Loucy (cell line): ENCODE measurements at regions not wholly inside any gene's neighbourhood (a gene's known extent, or its start where the extent isn't known, plus 50 kb on each side); places are given as distances from the start of the nearest gene placed in this dataset.

ENCODE experiments used
- H2AFZ ChIP-seq: fragments of 200-600 bp; sonication (generic); 2 replicates; pipeline ENCODE4 v1.6.0; 2016; ENCODE audit warnings: antibody characterized with exemption, mild to moderate bottlenecking, low read length, moderate library complexity
- H3F3A ChIP-seq: fragments of 200-600 bp; 2 replicates; pipeline ENCODE4 v1.6.0; 2016; ENCODE audit warnings: antibody characterized with exemption, low read depth, mild to moderate bottlenecking
- H3K27me3 ChIP-seq: fragments of 200-600 bp; sonication (generic); 2 replicates; pipeline ENCODE4 v1.6.1; 2014; ENCODE audit warnings: low read length, mild to moderate bottlenecking; ENCODE audit not compliant: insufficient read depth, poor library complexity, severe bottlenecking
- H3K36me3 ChIP-seq: fragments of 200-600 bp; sonication (generic); 2 replicates; pipeline ENCODE4 v1.6.1; 2016; ENCODE audit warnings: low read length; ENCODE audit not compliant: insufficient read depth
- H3K4me1 ChIP-seq: fragments of 200-600 bp; sonication (generic); 2 replicates; pipeline ENCODE4 v1.5.1; 2014; ENCODE audit warnings: low read length, mild to moderate bottlenecking; ENCODE audit not compliant: insufficient read depth, poor library complexity, severe bottlenecking
- H3K4me2 ChIP-seq: fragments of 200-600 bp; sonication (generic); 2 replicates; pipeline ENCODE4 v1.6.0; 2014; ENCODE audit warnings: antibody characterized with exemption, low read length, low read depth, mild to moderate bottlenecking; ENCODE audit not compliant: poor library complexity, severe bottlenecking
- H3K4me3 ChIP-seq: fragments of 200-600 bp; sonication (generic); 2 replicates; pipeline ENCODE4 v1.5.1; 2014; ENCODE audit warnings: low read length, mild to moderate bottlenecking, mixed read lengths; ENCODE audit not compliant: poor library complexity, severe bottlenecking
- H3K79me2 ChIP-seq: fragments of 200-600 bp; sonication (generic); 2 replicates; pipeline ENCODE4 v1.6.1; 2014; ENCODE audit warnings: low read length; ENCODE audit not compliant: insufficient read depth
- H3K9ac ChIP-seq: fragments of 200-600 bp; sonication (generic); 2 replicates; pipeline ENCODE4 v1.6.0; 2014; ENCODE audit warnings: mild to moderate bottlenecking, low read depth, low read length, moderate library complexity; ENCODE audit not compliant: poor library complexity, severe bottlenecking
- H3K9me2 ChIP-seq: fragments of 200-600 bp; sonication (generic); replicated peaks from 2 replicates; pipeline ENCODE4 v1.6.1; 2016; ENCODE audit warnings: low read depth, low read length, mixed read lengths
- H3K9me3 ChIP-seq: fragments of 200-600 bp; sonication (generic); 2 replicates; pipeline ENCODE4 v1.6.1; 2014; ENCODE audit warnings: mild to moderate bottlenecking, antibody characterized with exemption, low read length, low read depth; ENCODE audit not compliant: insufficient read depth
- H4K20me1 ChIP-seq: fragments of 200-600 bp; sonication (generic); 2 replicates; pipeline ENCODE4 v1.6.0; 2014; ENCODE audit warnings: antibody characterized with exemption, low read length, mild to moderate bottlenecking; ENCODE audit not compliant: insufficient read depth, poor library complexity, severe bottlenecking
- EZH2phosphoT487 ChIP-seq: fragments of 200-600 bp; IDR thresholded peaks from 2 replicates; pipeline ENCODE4 v1.6.1; 2018; ENCODE audit warnings: antibody characterized with exemption, mild to moderate bottlenecking, moderate library complexity, borderline replicate concordance
- TF ChIP-seq, protein P1 (sequence below): fragments of 200-600 bp; sonication (generic); conservative IDR thresholded peaks from 2 replicates; pipeline ENCODE4 v1.5.1; 2014; ENCODE audit warnings: mild to moderate bottlenecking, antibody characterized with exemption, low read length

DNA sequence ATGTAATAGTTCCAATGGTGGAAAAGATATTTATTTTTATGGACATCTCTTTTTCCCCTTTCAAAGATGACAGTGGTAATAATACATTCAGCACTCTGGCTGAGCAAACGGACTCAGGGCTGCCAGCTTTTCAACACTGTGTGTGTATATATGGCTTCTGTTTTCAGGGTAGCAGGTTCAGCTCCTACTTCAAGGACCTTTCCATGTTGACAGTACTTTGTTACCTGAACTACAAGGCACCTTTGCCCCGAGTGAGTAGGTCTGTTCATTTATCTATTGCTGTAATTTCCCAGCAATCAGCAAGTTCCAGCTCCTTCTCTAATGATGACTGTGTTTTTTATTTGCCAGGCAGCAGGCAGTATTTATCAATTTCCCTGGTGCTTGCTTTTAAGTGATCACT, 387.4 kb upstream of the KIF2A start:
- Histone ChIP-seq H4K20me1 (no peaks in the 10 kb centered on the region), H3K4me1 (no peaks in the 10 kb centered on the region), H3K27me3 (no peaks in the 10 kb centered on the region), H3K9me2 (no peaks in the 10 kb centered on the region), H3F3A (no peaks in the 10 kb centered on the region), H3K9ac (no peak overlapping the region), H2AFZ (no peak overlapping the region), H3K9me3 (no peaks in the 10 kb centered on the region), H3K36me3 (no peaks in the 10 kb centered on the region), H3K4me3 (no peak overlapping the region), H3K79me2 (no peaks in the 10 kb centered on the region), H3K4me2 (no peak overlapping the region)
- no peak for TF ChIP-seq EZH2phosphoT487
- TF ChIP-seq, protein P1, sequence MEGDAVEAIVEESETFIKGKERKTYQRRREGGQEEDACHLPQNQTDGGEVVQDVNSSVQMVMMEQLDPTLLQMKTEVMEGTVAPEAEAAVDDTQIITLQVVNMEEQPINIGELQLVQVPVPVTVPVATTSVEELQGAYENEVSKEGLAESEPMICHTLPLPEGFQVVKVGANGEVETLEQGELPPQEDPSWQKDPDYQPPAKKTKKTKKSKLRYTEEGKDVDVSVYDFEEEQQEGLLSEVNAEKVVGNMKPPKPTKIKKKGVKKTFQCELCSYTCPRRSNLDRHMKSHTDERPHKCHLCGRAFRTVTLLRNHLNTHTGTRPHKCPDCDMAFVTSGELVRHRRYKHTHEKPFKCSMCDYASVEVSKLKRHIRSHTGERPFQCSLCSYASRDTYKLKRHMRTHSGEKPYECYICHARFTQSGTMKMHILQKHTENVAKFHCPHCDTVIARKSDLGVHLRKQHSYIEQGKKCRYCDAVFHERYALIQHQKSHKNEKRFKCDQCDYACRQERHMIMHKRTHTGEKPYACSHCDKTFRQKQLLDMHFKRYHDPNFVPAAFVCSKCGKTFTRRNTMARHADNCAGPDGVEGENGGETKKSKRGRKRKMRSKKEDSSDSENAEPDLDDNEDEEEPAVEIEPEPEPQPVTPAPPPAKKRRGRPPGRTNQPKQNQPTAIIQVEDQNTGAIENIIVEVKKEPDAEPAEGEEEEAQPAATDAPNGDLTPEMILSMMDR: no peak

DNA sequence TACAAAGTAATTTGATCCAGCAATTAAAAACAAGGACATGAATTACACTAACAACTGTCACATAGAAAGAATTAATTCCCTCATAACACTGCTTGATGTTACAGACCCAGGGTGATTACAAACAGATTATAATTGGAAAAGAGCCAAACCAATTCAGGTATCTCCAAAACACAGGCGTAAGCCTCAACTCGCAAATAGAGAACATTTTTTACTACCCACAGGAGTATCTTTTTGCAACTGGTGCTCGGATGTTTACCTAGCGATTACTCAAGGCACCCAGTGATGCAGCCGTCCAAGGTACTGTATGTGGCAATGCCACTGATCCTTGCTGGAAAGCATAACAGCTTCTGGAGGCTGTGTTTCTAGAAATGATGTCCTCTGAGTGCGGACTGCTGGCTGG, 386.1 kb upstream of the KIF2A start:
- Histone ChIP-seq H3K79me2 (no peaks in the 10 kb centered on the region), H3K27me3 (no peaks in the 10 kb centered on the region), H3K9me2 (no peaks in the 10 kb centered on the region), H2AFZ (no peak overlapping the region), H3K4me2 (no peak overlapping the region), H3K4me3 (no peak overlapping the region), H3K4me1 (no peaks in the 10 kb centered on the region), H3K36me3 (no peaks in the 10 kb centered on the region), H3K9ac (no peak overlapping the region), H3K9me3 (no peaks in the 10 kb centered on the region), H4K20me1 (no peaks in the 10 kb centered on the region), H3F3A (no peaks in the 10 kb centered on the region)
- no peak for TF ChIP-seq EZH2phosphoT487
- TF ChIP-seq, protein P1: no peak

DNA sequence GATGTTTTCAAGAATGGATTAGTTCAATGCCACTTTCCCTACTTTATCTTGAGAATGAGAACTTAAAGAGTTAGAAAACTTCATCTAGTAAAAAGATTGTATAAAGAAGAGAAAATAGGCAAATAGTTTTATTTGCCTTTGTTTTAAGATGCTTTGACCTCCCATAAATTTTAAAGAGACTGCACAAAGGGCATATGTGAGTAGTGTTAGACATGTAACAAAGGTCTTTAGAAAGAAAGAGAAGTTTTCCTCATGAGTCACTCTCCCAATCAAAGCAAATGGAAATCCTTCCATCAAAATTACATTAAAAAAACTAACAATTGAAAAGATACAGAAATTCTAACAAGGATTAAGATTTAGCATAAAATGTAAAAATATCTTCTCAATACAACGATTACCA, 381.8 kb upstream of the KIF2A start:
- no peaks in the 10 kb centered on the region for H3K79me2 ChIP-seq
- H3K4me3 ChIP-seq: no peak overlapping the region
- no peak overlapping the region for H3K9ac ChIP-seq
- no peaks in the 10 kb centered on the region for H4K20me1 ChIP-seq
- H3K9me3 ChIP-seq: no peaks in the 10 kb centered on the region
- no peak overlapping the region for H3K4me2 ChIP-seq
- no peaks in the 10 kb centered on the region for H3F3A ChIP-seq
- no peak overlapping the region for H2AFZ ChIP-seq
- H3K9me2 ChIP-seq: no peaks in the 10 kb centered on the region
- no peaks in the 10 kb centered on the region for H3K27me3 ChIP-seq
- TF ChIP-seq, protein P1: no peak
- TF ChIP-seq EZH2phosphoT487: no peak
- H3K36me3 ChIP-seq: no peaks in the 10 kb centered on the region
- no peaks in the 10 kb centered on the region for H3K4me1 ChIP-seq
